ENCODE measurements at regions not wholly inside any gene's neighbourhood (a gene's known extent, or its start where the extent isn't known, plus 50 kb on each side); places are given as distances from the start of the nearest gene placed in this dataset.

DNA sequence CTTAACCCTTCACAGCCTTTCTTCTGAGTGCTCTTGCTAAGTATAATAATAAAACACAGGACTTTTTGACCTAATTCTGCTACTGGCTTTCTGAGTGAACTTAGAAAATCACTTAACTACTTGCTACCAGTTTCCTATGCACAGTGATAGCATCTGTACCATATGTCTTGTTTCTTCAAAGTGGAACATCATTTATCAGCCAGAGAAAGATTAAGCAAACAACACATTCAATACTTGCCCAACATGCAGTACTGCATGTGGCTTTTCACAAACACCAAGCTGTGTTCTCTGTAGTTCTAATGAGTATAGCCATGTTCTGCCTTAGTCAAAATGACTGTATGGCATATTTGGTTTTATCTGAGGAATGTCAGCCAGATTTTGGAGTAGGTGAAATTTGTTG, 1286.6 kb upstream of the ZEB2 start:
- FAIRE-seq (no peak), DNase-seq (no peak)
- no peak overlapping the region for H3K9ac ChIP-seq (ENCODE audit: low read length in 3 of 3)
- TF ChIP-seq, protein P1, sequence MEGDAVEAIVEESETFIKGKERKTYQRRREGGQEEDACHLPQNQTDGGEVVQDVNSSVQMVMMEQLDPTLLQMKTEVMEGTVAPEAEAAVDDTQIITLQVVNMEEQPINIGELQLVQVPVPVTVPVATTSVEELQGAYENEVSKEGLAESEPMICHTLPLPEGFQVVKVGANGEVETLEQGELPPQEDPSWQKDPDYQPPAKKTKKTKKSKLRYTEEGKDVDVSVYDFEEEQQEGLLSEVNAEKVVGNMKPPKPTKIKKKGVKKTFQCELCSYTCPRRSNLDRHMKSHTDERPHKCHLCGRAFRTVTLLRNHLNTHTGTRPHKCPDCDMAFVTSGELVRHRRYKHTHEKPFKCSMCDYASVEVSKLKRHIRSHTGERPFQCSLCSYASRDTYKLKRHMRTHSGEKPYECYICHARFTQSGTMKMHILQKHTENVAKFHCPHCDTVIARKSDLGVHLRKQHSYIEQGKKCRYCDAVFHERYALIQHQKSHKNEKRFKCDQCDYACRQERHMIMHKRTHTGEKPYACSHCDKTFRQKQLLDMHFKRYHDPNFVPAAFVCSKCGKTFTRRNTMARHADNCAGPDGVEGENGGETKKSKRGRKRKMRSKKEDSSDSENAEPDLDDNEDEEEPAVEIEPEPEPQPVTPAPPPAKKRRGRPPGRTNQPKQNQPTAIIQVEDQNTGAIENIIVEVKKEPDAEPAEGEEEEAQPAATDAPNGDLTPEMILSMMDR (IDR thresholded peaks at IDR 0.05; ENCODE audit: borderline replicate concordance, extremely low read depth, insufficient read depth) = no peak
- H3K4me1 ChIP-seq (ENCODE audit: control insufficient read depth in 2 of 3, insufficient read depth in 2 of 3, low read depth in 1 of 3, low read length in 3 of 3) = no peaks in the 10 kb centered on the region
- no peak overlapping the region for H3K27ac ChIP-seq (ENCODE audit: low read depth in 2 of 2, low read length in 2 of 2)
- intact Hi-C loops (cut with DNase I) = no loop called here
- H3K27me3 ChIP-seq (ENCODE audit: control insufficient read depth, insufficient read depth, low read length) = no peaks in the 10 kb centered on the region
- H3K36me3 ChIP-seq (ENCODE audit: control insufficient read depth in 2 of 3, insufficient read depth in 3 of 3, low read length in 3 of 3) = no peaks in the 10 kb centered on the region
- no peak overlapping the region for H3K4me3 ChIP-seq (ENCODE audit: low read length in 3 of 3)
- H3K9me3 ChIP-seq (ENCODE audit: control insufficient read depth in 2 of 3, insufficient read depth in 1 of 3, low read length in 3 of 3) = no peaks in the 10 kb centered on the region

DNA sequence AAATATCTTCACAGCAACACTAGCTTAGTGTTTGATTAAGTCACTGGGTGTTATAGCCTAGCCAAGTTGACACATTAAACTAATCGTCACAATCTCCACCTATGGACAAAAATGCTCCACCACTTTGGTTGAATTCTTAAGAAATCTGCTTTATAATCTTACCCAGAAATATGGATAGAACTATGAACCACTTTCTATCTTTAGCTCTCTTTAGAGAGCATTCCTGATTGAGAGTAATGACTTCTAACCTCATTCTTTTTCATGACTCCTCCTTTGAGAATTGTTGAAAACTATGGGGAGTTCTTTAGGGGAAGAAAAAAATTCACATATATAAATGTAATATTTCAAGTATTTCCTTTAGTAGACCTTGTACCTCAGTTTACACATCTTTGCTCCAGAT, 1282.2 kb upstream of the ZEB2 start:
- TF ChIP-seq, protein P1 (IDR thresholded peaks at IDR 0.05; ENCODE audit: borderline replicate concordance, extremely low read depth, insufficient read depth) = no peak
- H3K27ac ChIP-seq (ENCODE audit: low read depth in 2 of 2, low read length in 2 of 2) = no peak overlapping the region
- no peaks in the 10 kb centered on the region for H3K27me3 ChIP-seq (ENCODE audit: control insufficient read depth, insufficient read depth, low read length)
- H3K9me3 ChIP-seq (ENCODE audit: control insufficient read depth in 2 of 3, insufficient read depth in 1 of 3, low read length in 3 of 3) = no peaks in the 10 kb centered on the region
- no peak overlapping the region for H3K4me3 ChIP-seq (ENCODE audit: low read length in 3 of 3)
- no peak for DNase-seq
- no peaks in the 10 kb centered on the region for H3K4me1 ChIP-seq (ENCODE audit: control insufficient read depth in 2 of 3, insufficient read depth in 2 of 3, low read depth in 1 of 3, low read length in 3 of 3)
- FAIRE-seq = no peak
- H3K9ac ChIP-seq (ENCODE audit: low read length in 3 of 3) = no peak overlapping the region
- H3K36me3 ChIP-seq (ENCODE audit: control insufficient read depth in 2 of 3, insufficient read depth in 3 of 3, low read length in 3 of 3) = no peaks in the 10 kb centered on the region
- intact Hi-C loops (cut with DNase I) = no loop called here

DNA sequence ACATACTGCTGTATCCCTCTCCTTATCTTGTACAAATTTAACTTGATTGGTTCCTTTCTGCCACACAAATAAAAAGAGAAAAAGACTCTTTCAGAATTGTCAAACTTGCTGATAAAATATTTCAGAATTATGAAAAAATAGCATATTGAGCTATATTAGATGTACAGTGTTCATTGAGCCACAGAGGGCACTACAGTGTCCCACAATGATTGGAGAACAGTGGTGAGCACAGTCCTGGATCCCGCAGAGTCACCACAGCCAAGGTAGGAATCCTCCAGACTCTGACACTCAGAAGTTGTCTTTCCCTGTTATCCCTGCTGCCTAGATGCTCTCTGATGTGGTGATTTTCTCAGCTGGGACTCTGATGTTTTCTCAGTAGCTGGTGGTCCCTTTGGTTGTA, 1281.3 kb upstream of the ZEB2 start:
- Histone ChIP-seq H3K4me3 (ENCODE audit: low read length in 3 of 3) (no peak overlapping the region), H3K36me3 (ENCODE audit: control insufficient read depth in 2 of 3, insufficient read depth in 3 of 3, low read length in 3 of 3) (no peaks in the 10 kb centered on the region), H3K9me3 (ENCODE audit: control insufficient read depth in 2 of 3, insufficient read depth in 1 of 3, low read length in 3 of 3) (no peaks in the 10 kb centered on the region), H3K4me1 (ENCODE audit: control insufficient read depth in 2 of 3, insufficient read depth in 2 of 3, low read depth in 1 of 3, low read length in 3 of 3) (no peaks in the 10 kb centered on the region), H3K9ac (ENCODE audit: low read length in 3 of 3) (no peak overlapping the region), H3K27me3 (ENCODE audit: control insufficient read depth, insufficient read depth, low read length) (no peaks in the 10 kb centered on the region), H3K27ac (ENCODE audit: low read depth in 2 of 2, low read length in 2 of 2) (no peak overlapping the region)
- FAIRE-seq (no peak), DNase-seq (no peak)
- intact Hi-C loops (cut with DNase I) = no loop called here
- TF ChIP-seq, protein P1 (IDR thresholded peaks at IDR 0.05; ENCODE audit: borderline replicate concordance, extremely low read depth, insufficient read depth) = no peak

Measured in kidney (tissue), 13 donors.